Gastroesophageal sphincter (tissue), 3 donors: ENCODE measurements at regions not wholly inside any gene's neighbourhood (a gene's known extent, or its start where the extent isn't known, plus 50 kb on each side); places are given as distances from the start of the nearest gene placed in this dataset.

Experiments
- EP300 ChIP-seq: sonication (generic); formaldehyde crosslinking; IDR thresholded peaks from one replicate; pipeline ENCODE4 v1.6.1; 2017; ENCODE audit warnings: antibody characterized with exemption, mild to moderate bottlenecking
- TF ChIP-seq, protein P1 (sequence below), 4 experiments: fragments of 200-600 bp in 2 of 4; fragments of 450-650 bp in 2 of 4; sonication (generic) in 1 of 4; IDR thresholded peaks; one replicate each; pipeline ENCODE4 v1.5.1; 2017 to 2019; ENCODE audit warnings: antibody characterized with exemption in 4 of 4, mild to moderate bottlenecking in 2 of 4, moderate library complexity in 2 of 4

DNA sequence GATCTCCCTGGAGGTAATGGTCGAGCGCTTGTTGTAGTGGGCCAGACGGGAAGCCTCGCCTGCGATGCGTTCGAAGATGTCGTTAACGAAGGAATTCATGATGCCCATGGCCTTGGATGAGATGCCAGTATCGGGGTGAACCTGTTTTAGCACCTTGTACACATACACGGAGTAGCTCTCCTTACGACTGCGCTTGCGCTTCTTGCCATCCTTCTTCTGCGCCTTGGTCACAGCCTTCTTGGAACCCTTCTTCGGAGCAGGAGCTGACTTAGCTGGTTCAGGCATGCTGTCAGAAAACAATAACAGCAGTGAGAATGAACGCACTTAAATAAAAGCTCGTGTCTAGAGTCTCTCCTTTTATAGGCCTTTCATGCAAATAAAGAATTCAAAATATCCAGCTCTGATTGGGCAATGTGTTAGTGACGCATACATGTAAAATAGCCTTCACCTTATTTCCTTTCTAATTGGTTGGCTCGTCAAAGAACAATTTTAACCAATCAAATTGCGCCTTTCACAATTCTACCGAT is 129.2 kb downstream of the HFE start:
- TF ChIP-seq, protein P1, sequence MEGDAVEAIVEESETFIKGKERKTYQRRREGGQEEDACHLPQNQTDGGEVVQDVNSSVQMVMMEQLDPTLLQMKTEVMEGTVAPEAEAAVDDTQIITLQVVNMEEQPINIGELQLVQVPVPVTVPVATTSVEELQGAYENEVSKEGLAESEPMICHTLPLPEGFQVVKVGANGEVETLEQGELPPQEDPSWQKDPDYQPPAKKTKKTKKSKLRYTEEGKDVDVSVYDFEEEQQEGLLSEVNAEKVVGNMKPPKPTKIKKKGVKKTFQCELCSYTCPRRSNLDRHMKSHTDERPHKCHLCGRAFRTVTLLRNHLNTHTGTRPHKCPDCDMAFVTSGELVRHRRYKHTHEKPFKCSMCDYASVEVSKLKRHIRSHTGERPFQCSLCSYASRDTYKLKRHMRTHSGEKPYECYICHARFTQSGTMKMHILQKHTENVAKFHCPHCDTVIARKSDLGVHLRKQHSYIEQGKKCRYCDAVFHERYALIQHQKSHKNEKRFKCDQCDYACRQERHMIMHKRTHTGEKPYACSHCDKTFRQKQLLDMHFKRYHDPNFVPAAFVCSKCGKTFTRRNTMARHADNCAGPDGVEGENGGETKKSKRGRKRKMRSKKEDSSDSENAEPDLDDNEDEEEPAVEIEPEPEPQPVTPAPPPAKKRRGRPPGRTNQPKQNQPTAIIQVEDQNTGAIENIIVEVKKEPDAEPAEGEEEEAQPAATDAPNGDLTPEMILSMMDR (IDR thresholded peaks at IDR 0.05), result no peak
- TF ChIP-seq EP300, result no peak
